ENCODE measurements at regions not wholly inside any gene's neighbourhood (a gene's known extent, or its start where the extent isn't known, plus 50 kb on each side); places are given as distances from the start of the nearest gene placed in this dataset.

DNA sequence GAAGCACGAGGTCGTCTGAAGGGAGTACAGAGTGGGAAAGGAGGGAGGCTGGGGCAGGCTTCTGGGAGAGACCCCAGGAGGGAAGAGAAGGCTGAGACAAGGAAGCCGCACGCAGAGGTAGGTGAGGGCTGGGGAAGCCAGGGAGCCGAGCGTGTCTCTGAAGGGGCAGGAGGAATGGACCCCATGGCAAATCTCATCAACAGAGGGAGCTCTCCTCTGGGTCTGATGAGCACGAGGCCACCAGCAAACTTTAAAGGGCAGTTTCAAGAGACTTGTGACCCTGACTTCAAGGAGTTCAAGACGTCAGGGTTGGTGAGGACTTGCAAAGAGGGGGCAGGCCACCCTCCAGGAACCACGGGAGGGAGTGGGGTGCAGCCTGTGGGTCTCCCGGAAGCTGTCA, 326.2 kb upstream of the IRX2 start:
- H3K79me2 ChIP-seq (ENCODE audit: insufficient read depth): no peaks in the 10 kb centered on the region
- ChIA-PET POLR2A (no interaction called here), CTCF (no interaction called here)
- DNase-seq: no peak
- no peaks in the 10 kb centered on the region for H3K4me1 ChIP-seq (ENCODE audit: control insufficient read depth in 1 of 2, insufficient read depth in 2 of 2, low read depth in 1 of 2, low read length in 1 of 2)
- H3K4me2 ChIP-seq: no peak overlapping the region
- H3K9ac ChIP-seq: no peak overlapping the region
- H3K9me2 ChIP-seq: no peaks in the 10 kb centered on the region
- no peaks in the 10 kb centered on the region for H3K36me3 ChIP-seq (replicated peaks in 1 of 2; ENCODE audit: control insufficient read depth in 1 of 2, insufficient read depth in 2 of 2, low read length in 1 of 2)
- no peak for TF ChIP-seq ELF1 (IDR thresholded peaks at IDR 0.05)
- TF ChIP-seq RFX5 (IDR thresholded peaks at IDR 0.05; ENCODE audit: low read length): no peak
- TF ChIP-seq, protein P1, sequence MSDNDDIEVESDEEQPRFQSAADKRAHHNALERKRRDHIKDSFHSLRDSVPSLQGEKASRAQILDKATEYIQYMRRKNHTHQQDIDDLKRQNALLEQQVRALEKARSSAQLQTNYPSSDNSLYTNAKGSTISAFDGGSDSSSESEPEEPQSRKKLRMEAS (IDR thresholded peaks at IDR 0.05; ENCODE audit: low read depth): no peak
- TF ChIP-seq, protein P2, sequence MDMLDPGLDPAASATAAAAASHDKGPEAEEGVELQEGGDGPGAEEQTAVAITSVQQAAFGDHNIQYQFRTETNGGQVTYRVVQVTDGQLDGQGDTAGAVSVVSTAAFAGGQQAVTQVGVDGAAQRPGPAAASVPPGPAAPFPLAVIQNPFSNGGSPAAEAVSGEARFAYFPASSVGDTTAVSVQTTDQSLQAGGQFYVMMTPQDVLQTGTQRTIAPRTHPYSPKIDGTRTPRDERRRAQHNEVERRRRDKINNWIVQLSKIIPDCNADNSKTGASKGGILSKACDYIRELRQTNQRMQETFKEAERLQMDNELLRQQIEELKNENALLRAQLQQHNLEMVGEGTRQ (IDR thresholded peaks at IDR 0.05; ENCODE audit: borderline replicate concordance, low read depth, low read length): no peak
- TF ChIP-seq RXRA (IDR thresholded peaks at IDR 0.05; ENCODE audit: borderline replicate concordance, low read depth): no peak
- no peak for TF ChIP-seq POLR2AphosphoS5 (IDR thresholded peaks at IDR 0.05; ENCODE audit: low read depth, low read length)
- no peak for TF ChIP-seq SIN3A (IDR thresholded peaks at IDR 0.05; ENCODE audit: borderline replicate concordance, low read depth, low read length)
- TF ChIP-seq, protein P3, sequence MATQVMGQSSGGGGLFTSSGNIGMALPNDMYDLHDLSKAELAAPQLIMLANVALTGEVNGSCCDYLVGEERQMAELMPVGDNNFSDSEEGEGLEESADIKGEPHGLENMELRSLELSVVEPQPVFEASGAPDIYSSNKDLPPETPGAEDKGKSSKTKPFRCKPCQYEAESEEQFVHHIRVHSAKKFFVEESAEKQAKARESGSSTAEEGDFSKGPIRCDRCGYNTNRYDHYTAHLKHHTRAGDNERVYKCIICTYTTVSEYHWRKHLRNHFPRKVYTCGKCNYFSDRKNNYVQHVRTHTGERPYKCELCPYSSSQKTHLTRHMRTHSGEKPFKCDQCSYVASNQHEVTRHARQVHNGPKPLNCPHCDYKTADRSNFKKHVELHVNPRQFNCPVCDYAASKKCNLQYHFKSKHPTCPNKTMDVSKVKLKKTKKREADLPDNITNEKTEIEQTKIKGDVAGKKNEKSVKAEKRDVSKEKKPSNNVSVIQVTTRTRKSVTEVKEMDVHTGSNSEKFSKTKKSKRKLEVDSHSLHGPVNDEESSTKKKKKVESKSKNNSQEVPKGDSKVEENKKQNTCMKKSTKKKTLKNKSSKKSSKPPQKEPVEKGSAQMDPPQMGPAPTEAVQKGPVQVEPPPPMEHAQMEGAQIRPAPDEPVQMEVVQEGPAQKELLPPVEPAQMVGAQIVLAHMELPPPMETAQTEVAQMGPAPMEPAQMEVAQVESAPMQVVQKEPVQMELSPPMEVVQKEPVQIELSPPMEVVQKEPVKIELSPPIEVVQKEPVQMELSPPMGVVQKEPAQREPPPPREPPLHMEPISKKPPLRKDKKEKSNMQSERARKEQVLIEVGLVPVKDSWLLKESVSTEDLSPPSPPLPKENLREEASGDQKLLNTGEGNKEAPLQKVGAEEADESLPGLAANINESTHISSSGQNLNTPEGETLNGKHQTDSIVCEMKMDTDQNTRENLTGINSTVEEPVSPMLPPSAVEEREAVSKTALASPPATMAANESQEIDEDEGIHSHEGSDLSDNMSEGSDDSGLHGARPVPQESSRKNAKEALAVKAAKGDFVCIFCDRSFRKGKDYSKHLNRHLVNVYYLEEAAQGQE (IDR thresholded peaks at IDR 0.05; ENCODE audit: low read depth, low read length): no peak
- H3K27ac ChIP-seq (ENCODE audit: low read depth in 2 of 2, low read length in 1 of 2): no peak overlapping the region
- H2AFZ ChIP-seq (ENCODE audit: low read depth): no peak overlapping the region
- H4K20me1 ChIP-seq (ENCODE audit: insufficient read depth): no peaks in the 10 kb centered on the region
- 6% methylated on average over 10 of the region's 10 CpGs for WGBS (ENCODE audit: low lambda C conversion rate)
- H3K9me3 ChIP-seq: no peaks in the 10 kb centered on the region
- H3K27me3 ChIP-seq (ENCODE audit: insufficient read depth): no peaks in the 10 kb centered on the region
- no peaks in the 10 kb centered on the region for H3F3A ChIP-seq (replicated peaks; ENCODE audit: insufficient read depth)
- H3K4me3 ChIP-seq (ENCODE audit: low read depth in 2 of 2, low read length in 1 of 2): no peak overlapping the region

DNA sequence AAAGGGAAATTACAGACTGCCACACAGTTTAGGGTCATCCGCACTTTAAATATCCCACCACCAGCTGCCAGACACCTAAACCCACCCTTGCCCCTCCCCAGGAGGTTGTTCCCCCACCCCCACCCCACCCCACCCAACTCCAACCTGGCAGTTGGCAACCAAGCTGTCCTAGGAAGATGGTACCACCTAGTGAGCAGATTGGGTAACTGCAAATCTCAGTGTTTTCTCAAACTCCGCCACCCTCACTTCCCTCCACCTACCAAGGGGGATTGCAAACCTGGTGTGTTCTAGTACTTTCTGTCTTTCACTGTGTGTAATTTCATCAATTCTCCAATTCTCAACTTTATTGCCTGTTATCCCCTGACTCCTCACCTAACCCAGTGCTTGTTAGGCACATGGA, 323.8 kb upstream of the IRX2 start:
- H3K9ac ChIP-seq: no peak overlapping the region
- no peaks in the 10 kb centered on the region for H3K36me3 ChIP-seq (replicated peaks in 1 of 2; ENCODE audit: control insufficient read depth in 1 of 2, insufficient read depth in 2 of 2, low read length in 1 of 2)
- no peaks in the 10 kb centered on the region for H3K4me1 ChIP-seq (ENCODE audit: control insufficient read depth in 1 of 2, insufficient read depth in 2 of 2, low read depth in 1 of 2, low read length in 1 of 2)
- no peaks in the 10 kb centered on the region for H3K9me3 ChIP-seq
- H3K9me2 ChIP-seq: no peaks in the 10 kb centered on the region
- no peak for TF ChIP-seq RCOR1 (IDR thresholded peaks at IDR 0.05; ENCODE audit: low read length)
- no peak for TF ChIP-seq TAF1 (IDR thresholded peaks at IDR 0.05; ENCODE audit: borderline replicate concordance, low read depth, low read length)
- TF ChIP-seq, protein P4, sequence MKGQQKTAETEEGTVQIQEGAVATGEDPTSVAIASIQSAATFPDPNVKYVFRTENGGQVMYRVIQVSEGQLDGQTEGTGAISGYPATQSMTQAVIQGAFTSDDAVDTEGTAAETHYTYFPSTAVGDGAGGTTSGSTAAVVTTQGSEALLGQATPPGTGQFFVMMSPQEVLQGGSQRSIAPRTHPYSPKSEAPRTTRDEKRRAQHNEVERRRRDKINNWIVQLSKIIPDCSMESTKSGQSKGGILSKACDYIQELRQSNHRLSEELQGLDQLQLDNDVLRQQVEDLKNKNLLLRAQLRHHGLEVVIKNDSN (IDR thresholded peaks at IDR 0.05; ENCODE audit: borderline replicate concordance, low read depth): no peak
- TF ChIP-seq GATA2 (CRISPR knock-in tag; IDR thresholded peaks at IDR 0.05): no peak
- TF ChIP-seq NRF1 (IDR thresholded peaks at IDR 0.05; ENCODE audit: low read depth, low read length): no peak
- no peak for TF ChIP-seq SMC3 (IDR thresholded peaks at IDR 0.05; ENCODE audit: low read depth, low read length)
- TF ChIP-seq, protein P1 (IDR thresholded peaks at IDR 0.05; ENCODE audit: low read depth): no peak
- TF ChIP-seq MEF2A (IDR thresholded peaks at IDR 0.05; ENCODE audit: borderline replicate concordance, low read depth): no peak
- no peak for TF ChIP-seq ELF1 (IDR thresholded peaks at IDR 0.05)
- TF ChIP-seq GABPA (IDR thresholded peaks at IDR 0.05; ENCODE audit: low read depth): no peak
- TF ChIP-seq RXRA (IDR thresholded peaks at IDR 0.05; ENCODE audit: borderline replicate concordance, low read depth): no peak
- TF ChIP-seq, protein P5, sequence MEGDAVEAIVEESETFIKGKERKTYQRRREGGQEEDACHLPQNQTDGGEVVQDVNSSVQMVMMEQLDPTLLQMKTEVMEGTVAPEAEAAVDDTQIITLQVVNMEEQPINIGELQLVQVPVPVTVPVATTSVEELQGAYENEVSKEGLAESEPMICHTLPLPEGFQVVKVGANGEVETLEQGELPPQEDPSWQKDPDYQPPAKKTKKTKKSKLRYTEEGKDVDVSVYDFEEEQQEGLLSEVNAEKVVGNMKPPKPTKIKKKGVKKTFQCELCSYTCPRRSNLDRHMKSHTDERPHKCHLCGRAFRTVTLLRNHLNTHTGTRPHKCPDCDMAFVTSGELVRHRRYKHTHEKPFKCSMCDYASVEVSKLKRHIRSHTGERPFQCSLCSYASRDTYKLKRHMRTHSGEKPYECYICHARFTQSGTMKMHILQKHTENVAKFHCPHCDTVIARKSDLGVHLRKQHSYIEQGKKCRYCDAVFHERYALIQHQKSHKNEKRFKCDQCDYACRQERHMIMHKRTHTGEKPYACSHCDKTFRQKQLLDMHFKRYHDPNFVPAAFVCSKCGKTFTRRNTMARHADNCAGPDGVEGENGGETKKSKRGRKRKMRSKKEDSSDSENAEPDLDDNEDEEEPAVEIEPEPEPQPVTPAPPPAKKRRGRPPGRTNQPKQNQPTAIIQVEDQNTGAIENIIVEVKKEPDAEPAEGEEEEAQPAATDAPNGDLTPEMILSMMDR (IDR thresholded peaks at IDR 0.05): no peak
- TF ChIP-seq, protein P6, sequence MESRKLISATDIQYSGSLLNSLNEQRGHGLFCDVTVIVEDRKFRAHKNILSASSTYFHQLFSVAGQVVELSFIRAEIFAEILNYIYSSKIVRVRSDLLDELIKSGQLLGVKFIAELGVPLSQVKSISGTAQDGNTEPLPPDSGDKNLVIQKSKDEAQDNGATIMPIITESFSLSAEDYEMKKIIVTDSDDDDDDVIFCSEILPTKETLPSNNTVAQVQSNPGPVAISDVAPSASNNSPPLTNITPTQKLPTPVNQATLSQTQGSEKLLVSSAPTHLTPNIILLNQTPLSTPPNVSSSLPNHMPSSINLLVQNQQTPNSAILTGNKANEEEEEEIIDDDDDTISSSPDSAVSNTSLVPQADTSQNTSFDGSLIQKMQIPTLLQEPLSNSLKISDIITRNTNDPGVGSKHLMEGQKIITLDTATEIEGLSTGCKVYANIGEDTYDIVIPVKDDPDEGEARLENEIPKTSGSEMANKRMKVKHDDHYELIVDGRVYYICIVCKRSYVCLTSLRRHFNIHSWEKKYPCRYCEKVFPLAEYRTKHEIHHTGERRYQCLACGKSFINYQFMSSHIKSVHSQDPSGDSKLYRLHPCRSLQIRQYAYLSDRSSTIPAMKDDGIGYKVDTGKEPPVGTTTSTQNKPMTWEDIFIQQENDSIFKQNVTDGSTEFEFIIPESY (IDR thresholded peaks at IDR 0.05; ENCODE audit: borderline replicate concordance, low read depth): no peak
- TF ChIP-seq JUND (IDR thresholded peaks at IDR 0.05): no peak
- no peak for DNase-seq
- H3K4me2 ChIP-seq: no peak overlapping the region
- no peak overlapping the region for H3K4me3 ChIP-seq (ENCODE audit: low read depth in 2 of 2, low read length in 1 of 2)
- no peak overlapping the region for H3K27ac ChIP-seq (ENCODE audit: low read depth in 2 of 2, low read length in 1 of 2)
- H3K27me3 ChIP-seq (ENCODE audit: insufficient read depth): no peaks in the 10 kb centered on the region
- no peaks in the 10 kb centered on the region for H3F3A ChIP-seq (replicated peaks; ENCODE audit: insufficient read depth)
- H3K79me2 ChIP-seq (ENCODE audit: insufficient read depth): no peaks in the 10 kb centered on the region
- CTCF ChIA-PET: no interaction called here
- 4% methylated on average over 2 of the region's 2 CpGs for WGBS (ENCODE audit: low lambda C conversion rate)
- no peak overlapping the region for H2AFZ ChIP-seq (ENCODE audit: low read depth)
- H4K20me1 ChIP-seq (ENCODE audit: insufficient read depth): no peaks in the 10 kb centered on the region
- POLR2A ChIA-PET: no interaction called here
